Astrocyte (in vitro differentiated cells and primary cell): ENCODE measurements at regions not wholly inside any gene's neighbourhood (a gene's known extent, or its start where the extent isn't known, plus 50 kb on each side); places are given as distances from the start of the nearest gene placed in this dataset.

Source experiments
- DNase-seq: peaks from one replicate; pipeline ENCODE4 v3.0.0-alpha.2; 2010; ENCODE audit warnings: low read depth
- FAIRE-seq: peaks from 2 replicates; lab custom pipeline; 2011; peaks lifted over from hg19 to GRCh38; lab: Jason Lieb, UNC
- H2AFZ ChIP-seq: 2 replicates; pipeline ENCODE4 v1.6.0; 2012; ENCODE audit warnings: low read depth, low read length, inconsistent platforms
- H3K27ac ChIP-seq: 2 replicates; pipeline ENCODE4 v1.5.1; 2011; ENCODE audit warnings: low read depth, low read length, inconsistent platforms
- H3K27me3 ChIP-seq: 2 replicates; pipeline ENCODE4 v1.6.0; 2011; ENCODE audit warnings: low read length, inconsistent platforms; ENCODE audit not compliant: insufficient read depth
- H3K36me3 ChIP-seq: 2 replicates; pipeline ENCODE4 v1.5.1; 2011; ENCODE audit warnings: low read length, inconsistent platforms; ENCODE audit not compliant: insufficient read depth
- H3K4me1 ChIP-seq: 2 replicates; pipeline ENCODE4 v1.5.1; 2011; ENCODE audit warnings: low read length, inconsistent platforms; ENCODE audit not compliant: insufficient read depth
- H3K4me2 ChIP-seq: 2 replicates; pipeline ENCODE4 v1.6.0; 2012; ENCODE audit warnings: low read length, inconsistent platforms
- H3K4me3 ChIP-seq: 2 replicates; pipeline ENCODE4 v1.5.1; 2011; ENCODE audit warnings: low read depth, mild to moderate bottlenecking, low read length, inconsistent platforms; ENCODE audit not compliant: insufficient read depth
- H3K79me2 ChIP-seq: 2 replicates; pipeline ENCODE4 v1.6.0; 2012; ENCODE audit warnings: mild to moderate bottlenecking, low read length, inconsistent platforms; ENCODE audit not compliant: insufficient read depth
- H3K9ac ChIP-seq: 2 replicates; pipeline ENCODE4 v1.6.0; 2012; ENCODE audit warnings: mild to moderate bottlenecking, low read length, inconsistent platforms
- H3K9me3 ChIP-seq: 2 replicates; pipeline ENCODE4 v1.5.1; 2012; ENCODE audit warnings: low read depth, mild to moderate bottlenecking, low read length, inconsistent platforms; ENCODE audit not compliant: insufficient read depth
- H4K20me1 ChIP-seq: 2 replicates; pipeline ENCODE4 v1.6.0; 2012; ENCODE audit warnings: low read length, inconsistent platforms; ENCODE audit not compliant: insufficient read depth
- H3K27ac Mint-ChIP-seq: one replicate; pipeline ENCODE4 v1.8.0; 2021; ENCODE audit warnings: mild to moderate bottlenecking, mixed read lengths; ENCODE audit not compliant: unreplicated experiment
- H3K27me3 Mint-ChIP-seq: one replicate; pipeline ENCODE4 v1.8.0; 2021; ENCODE audit warnings: low read depth, mixed read lengths; ENCODE audit not compliant: unreplicated experiment
- H3K36me3 Mint-ChIP-seq: one replicate; pipeline ENCODE4 v1.8.0; 2021; ENCODE audit warnings: low read depth, mixed read lengths; ENCODE audit not compliant: unreplicated experiment
- H3K4me1 Mint-ChIP-seq: one replicate; pipeline ENCODE4 v1.8.0; 2021; ENCODE audit warnings: low read depth, mixed read lengths; ENCODE audit not compliant: unreplicated experiment
- H3K4me3 Mint-ChIP-seq: one replicate; pipeline ENCODE4 v1.8.0; 2021; ENCODE audit warnings: mild to moderate bottlenecking, moderate library complexity, mixed read lengths; ENCODE audit not compliant: unreplicated experiment
- H3K9me3 Mint-ChIP-seq: one replicate; pipeline ENCODE4 v1.8.0; 2021; ENCODE audit warnings: mild to moderate bottlenecking, mixed read lengths; ENCODE audit not compliant: unreplicated experiment
- EZH2 ChIP-seq: IDR thresholded peaks from 2 replicates; pipeline ENCODE4 v1.6.1; 2012; ENCODE audit warnings: mild to moderate bottlenecking, low read length, inconsistent platforms; ENCODE audit not compliant: insufficient read depth
- TF ChIP-seq, protein P1 (sequence below): IDR thresholded peaks from 2 replicates; pipeline ENCODE4 v1.5.1; 2011; ENCODE audit warnings: low read depth, mild to moderate bottlenecking, inconsistent platforms, low read length, moderate library complexity; ENCODE audit not compliant: insufficient read depth

DNA sequence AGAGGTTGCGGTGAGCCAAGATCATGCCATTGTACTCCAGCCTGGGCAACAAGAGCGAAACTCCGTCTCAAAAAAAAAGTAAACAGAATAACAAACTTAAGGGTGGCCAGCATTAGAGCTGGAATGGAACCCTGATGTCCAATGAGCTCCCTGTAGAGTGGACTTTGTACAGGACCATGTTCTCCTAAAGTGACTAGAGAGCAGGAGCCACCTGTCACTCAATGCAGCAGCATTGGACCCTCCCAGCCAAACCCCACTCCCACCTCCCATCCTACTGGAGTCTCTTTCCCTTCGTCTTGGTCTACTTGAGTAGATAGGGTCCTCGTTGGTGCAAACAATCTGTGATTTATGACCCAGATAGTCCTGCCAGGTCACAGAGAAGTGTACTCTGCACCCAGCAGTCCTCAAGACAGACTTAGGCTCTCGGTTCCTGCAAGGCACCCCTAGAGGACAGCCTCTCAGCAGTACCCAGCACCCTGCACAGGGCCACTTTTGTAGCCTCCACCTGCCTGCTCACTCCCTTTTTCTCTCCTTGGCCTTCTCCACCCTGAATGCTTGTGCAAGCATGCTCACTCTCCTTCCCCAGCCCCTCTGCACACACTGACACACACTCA, 69.2 kb upstream of the ZNF281 start:
- H3K4me2 ChIP-seq, result no peak overlapping the region
- peaks cover 13% of the 10 kb centered on the region for H3K4me1 Mint-ChIP-seq
- no peak overlapping the region for H3K27ac Mint-ChIP-seq
- H3K4me1 ChIP-seq, result peaks cover 9% of the 10 kb centered on the region
- FAIRE-seq, result no peak
- no peaks in the 10 kb centered on the region for H3K27me3 ChIP-seq
- H3K4me3 ChIP-seq, result no peak overlapping the region
- no peaks in the 10 kb centered on the region for H3K9me3 ChIP-seq
- H2AFZ ChIP-seq, result no peak overlapping the region
- H4K20me1 ChIP-seq, result no peaks in the 10 kb centered on the region
- H3K9ac ChIP-seq, result no peak overlapping the region
- no peaks in the 10 kb centered on the region for H3K9me3 Mint-ChIP-seq
- H3K27me3 Mint-ChIP-seq, result no peaks in the 10 kb centered on the region
- H3K79me2 ChIP-seq, result no peaks in the 10 kb centered on the region
- peaks cover 3% of the 10 kb centered on the region for H3K36me3 Mint-ChIP-seq
- no peaks in the 10 kb centered on the region for H3K36me3 ChIP-seq
- no peak for TF ChIP-seq EZH2
- TF ChIP-seq, protein P1, sequence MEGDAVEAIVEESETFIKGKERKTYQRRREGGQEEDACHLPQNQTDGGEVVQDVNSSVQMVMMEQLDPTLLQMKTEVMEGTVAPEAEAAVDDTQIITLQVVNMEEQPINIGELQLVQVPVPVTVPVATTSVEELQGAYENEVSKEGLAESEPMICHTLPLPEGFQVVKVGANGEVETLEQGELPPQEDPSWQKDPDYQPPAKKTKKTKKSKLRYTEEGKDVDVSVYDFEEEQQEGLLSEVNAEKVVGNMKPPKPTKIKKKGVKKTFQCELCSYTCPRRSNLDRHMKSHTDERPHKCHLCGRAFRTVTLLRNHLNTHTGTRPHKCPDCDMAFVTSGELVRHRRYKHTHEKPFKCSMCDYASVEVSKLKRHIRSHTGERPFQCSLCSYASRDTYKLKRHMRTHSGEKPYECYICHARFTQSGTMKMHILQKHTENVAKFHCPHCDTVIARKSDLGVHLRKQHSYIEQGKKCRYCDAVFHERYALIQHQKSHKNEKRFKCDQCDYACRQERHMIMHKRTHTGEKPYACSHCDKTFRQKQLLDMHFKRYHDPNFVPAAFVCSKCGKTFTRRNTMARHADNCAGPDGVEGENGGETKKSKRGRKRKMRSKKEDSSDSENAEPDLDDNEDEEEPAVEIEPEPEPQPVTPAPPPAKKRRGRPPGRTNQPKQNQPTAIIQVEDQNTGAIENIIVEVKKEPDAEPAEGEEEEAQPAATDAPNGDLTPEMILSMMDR, result no peak
- no peak overlapping the region for H3K27ac ChIP-seq
- H3K4me3 Mint-ChIP-seq, result no peak overlapping the region
- DNase-seq, result no peak

DNA sequence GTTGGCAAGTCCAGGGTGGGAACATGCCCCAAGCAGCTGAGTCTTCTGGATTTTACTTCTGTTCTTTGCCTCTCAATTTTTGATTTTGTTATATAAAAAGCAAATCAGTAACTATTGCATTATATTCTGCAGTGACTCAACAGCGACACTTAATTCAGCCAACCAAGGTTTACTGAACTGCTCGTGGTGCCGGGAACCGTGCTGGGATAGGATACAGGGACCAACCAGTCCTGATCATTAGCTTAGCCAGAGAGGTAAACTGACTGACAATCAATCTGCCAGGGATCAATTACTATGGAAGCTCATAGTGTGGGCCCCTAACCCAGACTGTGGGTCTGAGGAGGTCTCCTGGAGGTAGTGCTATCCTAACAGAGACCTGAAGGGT, 68.4 kb upstream of the ZNF281 start:
- TF ChIP-seq, protein P1, result no peak
- TF ChIP-seq EZH2, result no peak
- Histone ChIP-seq H3K27ac (no peak overlapping the region), H3K79me2 (no peaks in the 10 kb centered on the region), H3K4me2 (no peak overlapping the region), H3K27me3 (no peaks in the 10 kb centered on the region), H3K9ac (no peak overlapping the region), H3K4me3 (no peak overlapping the region), H3K4me1 (peaks cover 3% of the 10 kb centered on the region), H4K20me1 (no peaks in the 10 kb centered on the region), H3K36me3 (no peaks in the 10 kb centered on the region), H2AFZ (no peak overlapping the region), H3K9me3 (no peaks in the 10 kb centered on the region)
- H3K27me3 Mint-ChIP-seq, result no peaks in the 10 kb centered on the region
- DNase-seq (no peak), FAIRE-seq (no peak)
- peaks cover 3% of the 10 kb centered on the region for H3K36me3 Mint-ChIP-seq
- no peak overlapping the region for H3K4me3 Mint-ChIP-seq
- H3K9me3 Mint-ChIP-seq, result no peaks in the 10 kb centered on the region
- H3K27ac Mint-ChIP-seq, result no peak overlapping the region
- H3K4me1 Mint-ChIP-seq, result peaks cover 6% of the 10 kb centered on the region

DNA sequence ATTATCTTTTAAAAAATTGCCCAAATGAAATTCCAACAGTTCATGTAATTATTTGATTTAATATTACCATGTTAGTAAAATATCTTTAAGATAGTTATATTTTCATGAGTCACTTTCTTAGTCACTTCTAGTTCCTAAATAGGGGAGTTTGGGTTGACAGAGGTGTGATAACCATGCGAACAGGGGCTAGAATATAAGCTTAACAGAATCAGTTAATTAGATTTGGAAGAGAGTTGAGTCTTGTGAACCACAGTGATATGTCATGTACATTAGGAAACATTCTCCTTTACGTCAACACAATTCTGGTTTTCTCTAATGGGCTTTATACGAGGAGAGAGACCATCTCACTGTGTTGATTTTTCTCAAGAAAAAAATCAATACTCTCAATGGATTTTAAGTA, 64.8 kb upstream of the ZNF281 start:
- H3K27me3 ChIP-seq, result no peaks in the 10 kb centered on the region
- no peak overlapping the region for H3K9ac ChIP-seq
- DNase-seq (no peak), FAIRE-seq (no peak)
- H3K9me3 ChIP-seq, result no peaks in the 10 kb centered on the region
- Mint-ChIP-seq H3K27ac (no peak overlapping the region), H3K4me3 (no peak overlapping the region), H3K4me1 (no peaks in the 10 kb centered on the region), H3K36me3 (peaks cover 3% of the 10 kb centered on the region), H3K27me3 (no peaks in the 10 kb centered on the region), H3K9me3 (no peaks in the 10 kb centered on the region)
- TF ChIP-seq, protein P1, result no peak
- H3K79me2 ChIP-seq, result no peaks in the 10 kb centered on the region
- H2AFZ ChIP-seq, result no peak overlapping the region
- no peak overlapping the region for H3K4me3 ChIP-seq
- no peak overlapping the region for H3K4me2 ChIP-seq
- H3K36me3 ChIP-seq, result no peaks in the 10 kb centered on the region
- H3K27ac ChIP-seq, result no peak overlapping the region
- no peaks in the 10 kb centered on the region for H3K4me1 ChIP-seq
- no peaks in the 10 kb centered on the region for H4K20me1 ChIP-seq
